Testis (tissue), 2 donors: ENCODE measurements at regions not wholly inside any gene's neighbourhood (a gene's known extent, or its start where the extent isn't known, plus 50 kb on each side); places are given as distances from the start of the nearest gene placed in this dataset.

Source experiments
- DNase-seq: peaks from one replicate; pipeline ENCODE4 v3.0.0-alpha.2; 2019
- H3K27ac ChIP-seq, 2 donors: fragments of 200-600 bp; sonication (generic); one replicate each; pipeline ENCODE4 v1.5.1; 2019
- H3K27me3 ChIP-seq: fragments of 200-600 bp; sonication (generic); one replicate; pipeline ENCODE4 v1.5.1; 2019
- H3K36me3 ChIP-seq: fragments of 200-600 bp; sonication (generic); one replicate; pipeline ENCODE4 v1.5.1; 2017; ENCODE audit warnings: low read depth; ENCODE audit errors: missing control alignments
- H3K4me1 ChIP-seq: fragments of 200-600 bp; sonication (generic); one replicate; pipeline ENCODE4 v1.5.1; 2019
- H3K4me3 ChIP-seq, 2 donors: fragments of 200-600 bp; sonication (generic); one replicate each; pipeline ENCODE4 v1.5.1; 2017 to 2019
- H3K9me3 ChIP-seq: fragments of 200-600 bp; sonication (generic); one replicate; pipeline ENCODE4 v1.5.1; 2017
- CTCF ChIP-seq, 3 experiments: fragments of 450-650 bp in 2 of 3; fragments of 200-600 bp in 1 of 3; sonication (generic) in 1 of 3; IDR thresholded peaks; one replicate each; pipeline ENCODE4 v1.5.1; 2016 to 2019; ENCODE audit warnings: antibody characterized with exemption in 3 of 3, mild to moderate bottlenecking in 2 of 3, moderate library complexity in 1 of 3
- POLR2A ChIP-seq: fragments of 450-650 bp; IDR thresholded peaks from one replicate; pipeline ENCODE4 v1.6.1; 2017; ENCODE audit warnings: antibody characterized with exemption, mild to moderate bottlenecking, moderate library complexity
- WGBS, 2 donors: methylation state at CpG; one replicate each; pipeline ENCODE4 v1.1.5; 2018; 5-methylcytosine and 5-hydroxymethylcytosine counted together
- intact Hi-C: fragments of 100-400 bp; cut with DNase I; formaldehyde crosslinking; loops from one replicate; pipeline ENCODE4 v1.15.1; 2023; ENCODE audit warnings: low total_unique reads

- 53 to 79% methylated on average over 1 of the region's 1 CpG for WGBS, 2 donors
Observed at GRCh38 chr13:79805317-79805716, 324.4 kb downstream of the NDFIP2 start.

GRCh38 chr13:79803989-79804388 lies 323.0 kb downstream of the NDFIP2 start:
- Histone ChIP-seq H3K27me3 (no peaks in the 10 kb centered on the region), H3K9me3 (no peaks in the 10 kb centered on the region), H3K4me1 (peaks cover 5% of the 10 kb centered on the region), H3K4me3 (no peak overlapping the region), H3K36me3 (no peaks in the 10 kb centered on the region), H3K27ac (no peak overlapping the region)
- TF ChIP-seq CTCF (IDR thresholded peaks at IDR 0.05) = no peak
- no peak for TF ChIP-seq POLR2A
- 87% methylated on average over 4 of the region's 4 CpGs for WGBS, 2 donors
- intact Hi-C loops = no loop called here
- no peak for DNase-seq

More at GRCh38 chr13:79805317-79805716, 324.4 kb downstream of the NDFIP2 start:
- no peak overlapping the region for H3K4me3 ChIP-seq
- DNase-seq = no peak
- H3K9me3 ChIP-seq = no peaks in the 10 kb centered on the region
- no peaks in the 10 kb centered on the region for H3K27me3 ChIP-seq
- no peak overlapping the region for H3K27ac ChIP-seq
- H3K4me1 ChIP-seq = peaks cover 5% of the 10 kb centered on the region
- TF ChIP-seq POLR2A = no peak
- no peak for TF ChIP-seq CTCF (IDR thresholded peaks at IDR 0.05)
- H3K36me3 ChIP-seq = no peaks in the 10 kb centered on the region
- intact Hi-C loops = no loop called here

GRCh38 chr13:79803296-79803695 lies 322.3 kb downstream of the NDFIP2 start:
- Histone ChIP-seq H3K27ac (no peak overlapping the region), H3K4me1 (peaks cover 5% of the 10 kb centered on the region), H3K4me3 (no peak overlapping the region), H3K9me3 (no peaks in the 10 kb centered on the region), H3K36me3 (no peaks in the 10 kb centered on the region), H3K27me3 (no peaks in the 10 kb centered on the region)
- DNase-seq = no peak
- TF ChIP-seq POLR2A (no peak), CTCF (IDR thresholded peaks at IDR 0.05) (no peak)
- intact Hi-C loops = no loop called here
- WGBS, 2 donors = 85 to 98% methylated on average over 2 of the region's 2 CpGs

- 82 to 86% methylated on average over 2 of the region's 2 CpGs for WGBS, 2 donors
Observed at GRCh38 chr13:79802389-79803085, 321.6 kb downstream of the NDFIP2 start.

More at GRCh38 chr13:79802389-79803085, 321.6 kb downstream of the NDFIP2 start:
- Histone ChIP-seq H3K36me3 (no peaks in the 10 kb centered on the region), H3K4me1 (peaks cover 5% of the 10 kb centered on the region), H3K9me3 (no peaks in the 10 kb centered on the region), H3K4me3 (no peak overlapping the region), H3K27me3 (no peaks in the 10 kb centered on the region), H3K27ac (no peak overlapping the region)
- intact Hi-C loops = no loop called here
- DNase-seq = no peak
- TF ChIP-seq CTCF (IDR thresholded peaks at IDR 0.05) (no peak), POLR2A (no peak)
